ENCODE measurements at regions not wholly inside any gene's neighbourhood (a gene's known extent, or its start where the extent isn't known, plus 50 kb on each side); places are given as distances from the start of the nearest gene placed in this dataset.
"Not testable (repeated sequence)": the region's sequence is repeated elsewhere in the genome, so short reads cannot be mapped to it uniquely, and the experiment has no call there.

GRCh38 chr4:166153548-166153947 is 280.5 kb downstream of the TLL1 start:
- no peaks in the 10 kb centered on the region for H3K9me3 ChIP-seq
- no peaks in the 10 kb centered on the region for H3K36me3 ChIP-seq
- no peaks in the 10 kb centered on the region for H3K27me3 ChIP-seq
- peak; percentile 40 for DNase-seq
- H3K4me3 ChIP-seq, result no peak overlapping the region

- peaks cover 3% of the 10 kb centered on the region; the same call in 1 of the 2 replicates for H3K9me3 ChIP-seq
- H3K36me3 ChIP-seq, result no peaks in the 10 kb centered on the region
- no peaks in the 10 kb centered on the region for H3K27me3 ChIP-seq
- no peak for DNase-seq
- no peak overlapping the region for H3K4me3 ChIP-seq
Measured at GRCh38 chr4:166162327-166162726, 289.3 kb downstream of the TLL1 start.

DNA sequence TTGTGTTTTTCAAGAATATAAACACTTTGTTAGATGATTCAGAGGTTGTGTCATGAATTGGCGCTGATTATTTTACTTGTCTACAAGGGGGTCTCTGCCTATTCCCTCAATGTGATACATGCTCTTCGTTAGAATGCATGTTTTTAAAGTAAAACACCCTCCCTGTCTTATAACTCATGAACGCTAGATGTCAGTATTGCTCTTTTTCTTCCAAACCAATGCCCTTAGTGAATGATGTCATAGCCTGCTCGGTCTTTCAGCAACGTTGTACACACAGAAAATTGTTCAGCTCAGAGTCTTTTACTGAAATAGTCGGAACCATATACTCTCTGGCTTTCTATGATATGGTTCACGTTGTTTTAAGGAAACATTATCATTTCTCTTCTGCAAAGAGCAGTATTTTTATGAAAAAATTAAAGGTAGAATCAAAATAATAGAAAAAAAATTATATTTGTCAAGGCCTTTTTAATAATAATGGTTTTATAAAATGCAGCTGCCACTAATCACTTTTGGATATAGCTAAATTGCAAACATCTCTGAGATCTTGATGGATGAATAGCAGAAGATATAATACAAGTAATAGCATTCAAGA is 292.9 kb downstream of the TLL1 start:
- Histone ChIP-seq H3K36me3 (no peaks in the 10 kb centered on the region), H3K4me3 (no peak overlapping the region), H3K9me3 (no peaks in the 10 kb centered on the region; the same call in 1 of the 2 replicates), H3K27me3 (no peaks in the 10 kb centered on the region)
- DNase-seq, result peak; percentile 19

GRCh38 chr4:166169111-166169510 is 296.1 kb downstream of the TLL1 start:
- Histone ChIP-seq H3K27me3 (no peaks in the 10 kb centered on the region), H3K36me3 (no peaks in the 10 kb centered on the region), H3K9me3 (no peaks in the 10 kb centered on the region; the same call in 1 of the 2 replicates), H3K4me3 (no peak overlapping the region)
- DNase-seq, result peak; percentile 2

- Histone ChIP-seq H3K36me3 (no peaks in the 10 kb centered on the region), H3K4me3 (no peak overlapping the region), H3K27me3 (no peaks in the 10 kb centered on the region), H3K9me3 (no peaks in the 10 kb centered on the region; the same call in 1 of the 2 replicates)
- no peak for DNase-seq
Measured at GRCh38 chr4:166172619-166173018, 299.6 kb downstream of the TLL1 start.

DNA sequence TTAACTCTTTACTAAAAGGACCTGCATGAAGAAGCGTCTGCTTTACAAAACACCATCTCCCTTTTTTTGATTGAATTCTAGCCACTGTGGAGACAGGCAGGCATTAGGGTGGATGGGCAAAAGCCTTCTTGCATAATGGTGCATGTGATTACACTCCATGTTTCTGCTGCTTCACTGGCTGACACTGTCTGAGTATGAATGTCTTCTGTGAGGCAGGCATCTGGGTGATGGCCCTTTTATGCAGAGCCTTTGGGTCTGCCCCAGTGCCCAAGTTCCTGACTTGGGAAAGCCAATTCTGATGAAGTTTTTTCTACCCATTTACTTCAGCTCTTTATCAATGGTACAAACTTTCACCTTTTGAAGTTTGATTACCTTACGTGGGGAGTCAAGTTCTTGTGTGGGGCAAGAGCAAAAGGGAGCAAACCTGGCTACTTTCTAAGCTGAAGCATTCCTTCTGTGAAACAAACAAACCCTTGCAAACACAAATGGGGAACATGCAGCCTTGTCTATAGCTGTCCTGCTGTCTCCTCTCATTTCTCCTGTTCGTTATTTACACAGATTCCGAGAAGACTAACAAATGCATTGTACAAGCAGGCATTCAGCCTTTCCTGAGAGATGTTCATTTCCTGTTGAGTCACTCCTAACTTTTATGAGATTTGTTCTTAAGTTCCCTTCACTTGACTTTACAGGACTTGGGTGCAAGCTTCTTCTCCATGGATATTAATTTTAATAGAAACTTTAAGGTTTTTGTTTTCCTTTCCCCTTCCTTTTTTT is 301.9 kb downstream of the TLL1 start:
- no peaks in the 10 kb centered on the region for H3K36me3 ChIP-seq
- no peak overlapping the region for H3K4me3 ChIP-seq
- no peak for DNase-seq
- H3K27me3 ChIP-seq, result no peaks in the 10 kb centered on the region
- H3K9me3 ChIP-seq, result no peaks in the 10 kb centered on the region; the same call in 1 of the 2 replicates

GRCh38 chr4:166182145-166182544 is 309.1 kb downstream of the TLL1 start:
- DNase-seq, result no peak
- Histone ChIP-seq H3K9me3 (no peaks in the 10 kb centered on the region), H3K36me3 (no peaks in the 10 kb centered on the region), H3K4me3 (no peak overlapping the region), H3K27me3 (no peaks in the 10 kb centered on the region)

DNA sequence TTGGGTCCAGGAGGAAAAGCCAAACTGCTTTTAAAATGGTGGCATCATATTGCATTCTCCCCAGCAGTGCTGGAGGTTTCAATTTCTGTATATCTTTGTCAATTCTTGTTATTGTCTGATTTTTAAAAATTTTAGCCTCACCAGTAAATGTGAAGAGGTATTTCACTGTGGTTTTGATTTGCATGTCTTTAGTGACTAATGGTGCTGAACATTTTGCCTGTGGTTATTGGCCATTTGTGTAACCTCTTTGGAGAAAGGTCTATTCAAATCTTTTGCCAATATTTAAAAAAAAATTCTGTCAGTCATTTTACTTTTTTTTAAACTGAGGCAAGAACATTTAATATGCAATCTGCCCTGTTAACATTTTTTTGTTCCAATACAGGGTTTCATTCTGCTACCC is 322.1 kb downstream of the TLL1 start:
- no peak overlapping the region for H3K4me3 ChIP-seq
- no peaks in the 10 kb centered on the region for H3K27me3 ChIP-seq
- H3K36me3 ChIP-seq, result no peaks in the 10 kb centered on the region
- H3K9me3 ChIP-seq, result no peaks in the 10 kb centered on the region
- no peak for DNase-seq

- DNase-seq, result no peak
- H3K9me3 ChIP-seq, result no peaks in the 10 kb centered on the region
- H3K27me3 ChIP-seq, result no peaks in the 10 kb centered on the region
- no peaks in the 10 kb centered on the region for H3K36me3 ChIP-seq
- no peak overlapping the region for H3K4me3 ChIP-seq
Measured at GRCh38 chr4:166197166-166197565, 324.1 kb downstream of the TLL1 start.

DNA sequence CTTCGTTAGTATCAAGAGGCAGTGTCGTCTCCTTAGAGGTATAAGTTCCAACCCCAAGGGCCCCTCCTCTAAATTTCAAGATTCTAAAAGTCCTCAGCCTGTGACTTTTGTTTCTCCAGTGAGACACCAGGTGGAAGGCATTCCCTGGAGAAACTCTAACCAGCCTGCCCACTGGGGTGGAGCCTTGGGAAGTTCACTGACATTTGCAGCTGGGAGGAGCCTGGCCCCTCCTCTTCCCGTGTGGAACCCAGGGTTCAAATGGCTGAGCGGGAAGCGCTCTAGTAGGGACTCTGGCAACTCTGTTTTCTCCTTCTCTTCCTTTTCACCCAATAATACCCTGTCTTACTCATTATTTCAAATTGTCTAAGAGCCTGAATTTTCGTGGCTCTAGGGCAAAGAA is 325.0 kb downstream of the TLL1 start:
- peak; percentile 69 for DNase-seq
- Histone ChIP-seq H3K27me3 (no peaks in the 10 kb centered on the region), H3K4me3 (peak overlapping the region; percentile 50), H3K9me3 (no peaks in the 10 kb centered on the region), H3K36me3 (no peaks in the 10 kb centered on the region)

GRCh38 chr4:166198516-166199310 is 325.7 kb downstream of the TLL1 start:
- H3K9me3 ChIP-seq, result no peaks in the 10 kb centered on the region
- DNase-seq, result no peak
- no peaks in the 10 kb centered on the region for H3K27me3 ChIP-seq
- H3K36me3 ChIP-seq, result no peaks in the 10 kb centered on the region
- peak overlapping the region; percentile 50 for H3K4me3 ChIP-seq

DNA sequence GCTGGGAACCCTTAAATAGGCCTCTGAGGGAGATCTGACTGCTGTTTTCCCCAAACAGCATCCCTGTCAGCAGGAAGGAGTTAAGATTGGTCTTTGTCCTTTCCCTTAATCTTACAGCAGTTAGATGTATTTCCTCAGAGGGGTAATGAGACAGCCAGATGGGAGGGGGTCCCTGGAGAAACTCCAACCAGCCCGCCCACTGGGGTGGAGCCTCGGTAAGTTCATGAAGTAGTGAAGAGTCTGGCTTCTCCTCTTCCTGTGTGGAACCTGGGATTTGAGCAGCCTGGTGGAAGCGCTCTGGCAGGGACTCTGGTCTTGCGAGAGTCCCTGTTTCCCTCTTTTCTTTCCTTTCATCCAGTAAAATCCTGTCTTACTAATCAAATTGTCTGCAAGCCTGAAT is 330.0 kb downstream of the TLL1 start:
- no peak for DNase-seq
- Histone ChIP-seq H3K4me3 (no peak overlapping the region), H3K9me3 (no peaks in the 10 kb centered on the region; the same call in 1 of the 2 replicates), H3K36me3 (no peaks in the 10 kb centered on the region), H3K27me3 (no peaks in the 10 kb centered on the region)

DNA sequence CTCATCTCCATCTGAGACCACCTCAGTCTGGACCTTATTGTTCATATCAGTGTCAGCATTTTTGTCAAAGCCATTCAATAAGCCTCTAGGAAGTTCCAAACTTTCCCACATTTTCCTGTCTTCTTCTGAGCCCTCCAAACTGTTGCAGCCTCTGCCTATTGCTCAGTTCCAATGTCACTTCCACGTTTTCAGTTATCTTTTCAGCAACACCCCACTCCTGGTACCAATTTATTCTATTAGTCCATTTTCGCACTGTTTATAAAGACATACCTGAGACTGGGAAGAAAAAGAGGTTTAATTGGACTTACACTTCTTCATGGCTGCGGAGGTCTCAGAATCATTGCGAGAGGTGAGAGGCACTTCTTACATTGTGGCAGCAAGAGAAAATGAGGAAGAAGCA is 339.3 kb downstream of the TLL1 start:
- peaks cover 17% of the 10 kb centered on the region for H3K9me3 ChIP-seq
- not testable (repeated sequence) for DNase-seq, H3K36me3 ChIP-seq, H3K4me3 ChIP-seq, H3K27me3 ChIP-seq

DNA sequence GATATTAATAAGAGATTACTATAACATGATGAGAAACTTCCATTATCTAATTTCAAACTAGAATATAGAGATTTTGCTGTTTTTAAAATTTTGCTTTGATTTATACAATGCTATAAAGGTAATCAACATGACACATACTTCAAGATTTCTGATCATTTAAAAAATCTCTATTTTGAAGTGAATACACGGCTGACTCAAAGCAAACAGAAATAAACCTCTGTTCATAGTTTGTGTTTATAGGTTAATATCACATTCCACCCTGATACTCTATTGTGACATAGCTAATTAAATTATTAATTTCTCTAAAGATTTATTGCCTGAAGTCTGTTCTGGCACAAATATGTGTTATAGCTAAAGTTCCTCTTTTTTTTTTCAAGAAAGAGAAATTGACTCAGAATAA is 349.2 kb downstream of the TLL1 start:
- Histone ChIP-seq H3K9me3 (no peaks in the 10 kb centered on the region), H3K36me3 (no peaks in the 10 kb centered on the region), H3K27me3 (no peaks in the 10 kb centered on the region), H3K4me3 (no peak overlapping the region)
- no peak for DNase-seq

DNA sequence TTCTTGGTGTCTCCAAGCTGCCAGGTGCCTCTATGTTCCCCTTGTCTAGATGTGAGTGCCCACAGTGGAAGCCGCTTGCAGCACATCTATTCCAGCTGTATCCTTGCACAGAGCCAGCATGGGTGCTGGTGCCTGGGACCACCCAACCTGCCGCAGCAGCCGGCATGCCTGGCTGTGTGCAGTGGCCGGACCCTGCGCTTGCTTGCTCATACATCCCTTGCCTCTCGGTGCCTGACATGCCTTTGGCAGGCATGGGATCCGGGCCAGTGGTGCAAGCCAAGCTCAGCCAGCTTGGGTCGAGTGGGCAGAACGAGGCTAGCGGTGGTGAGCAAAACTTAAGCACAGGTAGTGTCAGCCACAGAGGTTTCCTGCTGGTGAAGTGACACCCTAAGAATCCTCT is 355.1 kb downstream of the TLL1 start:
- DNase-seq, result no peak
- H3K27me3 ChIP-seq, result no peaks in the 10 kb centered on the region
- no peaks in the 10 kb centered on the region for H3K36me3 ChIP-seq
- H3K4me3 ChIP-seq, result no peak overlapping the region
- no peaks in the 10 kb centered on the region for H3K9me3 ChIP-seq

DNA sequence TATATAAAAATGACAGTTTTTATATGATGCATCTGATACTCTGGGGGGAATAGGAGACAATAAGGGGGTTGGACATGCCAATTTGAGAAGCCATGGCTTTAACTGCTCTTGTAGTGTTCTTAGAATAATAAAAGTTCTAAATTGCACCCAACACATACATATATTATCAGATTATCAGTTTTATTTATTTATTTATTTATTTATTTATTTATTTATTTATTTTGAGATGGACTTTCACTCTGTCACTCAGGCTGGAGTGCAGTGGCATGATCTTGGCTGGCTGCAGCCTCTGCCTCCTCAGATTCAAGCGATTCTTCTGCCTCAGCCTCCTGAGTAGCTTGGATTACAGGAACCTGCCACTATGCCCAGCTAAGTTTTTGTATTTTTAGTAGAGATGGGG is 356.8 kb downstream of the TLL1 start:
- H3K9me3 ChIP-seq, result 0 out of 2 replicates have a peak, but pooled peaks cover under 1% of the 10 kb centered on the region
- H3K27me3 ChIP-seq, result no peaks in the 10 kb centered on the region
- no peak overlapping the region for H3K4me3 ChIP-seq
- no peak for DNase-seq
- no peaks in the 10 kb centered on the region; the same call in 1 of the 2 replicates for H3K36me3 ChIP-seq

GRCh38 chr4:166230841-166231240 is 357.8 kb downstream of the TLL1 start:
- H3K36me3 ChIP-seq, result no peaks in the 10 kb centered on the region; the same call in 1 of the 2 replicates
- DNase-seq, result no peak
- H3K4me3 ChIP-seq, result no peak overlapping the region
- 0 out of 2 replicates have a peak, but pooled peaks cover 3% of the 10 kb centered on the region for H3K9me3 ChIP-seq
- no peaks in the 10 kb centered on the region for H3K27me3 ChIP-seq
